ENCODE measurements at regions not wholly inside any gene's neighbourhood (a gene's known extent, or its start where the extent isn't known, plus 50 kb on each side); places are given as distances from the start of the nearest gene placed in this dataset.

DNA sequence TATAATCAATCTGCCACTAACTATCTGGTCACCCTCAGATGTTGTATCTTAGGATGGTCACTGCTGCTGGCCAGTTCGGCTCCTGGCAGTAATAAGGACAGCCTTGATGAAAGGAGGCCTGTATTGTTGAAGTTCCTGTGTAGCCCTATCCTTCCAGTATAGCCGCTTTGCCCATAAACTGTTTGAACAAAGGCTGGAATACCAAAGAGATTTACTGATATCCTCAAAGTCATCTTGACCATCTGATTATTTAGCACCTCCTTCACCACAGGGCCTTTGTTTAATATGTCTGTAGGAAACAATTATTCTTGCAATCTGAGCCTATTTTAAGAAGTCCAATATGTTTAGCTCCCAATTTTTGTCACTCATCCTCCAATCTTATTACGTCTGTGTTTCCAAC lies 77.7 kb downstream of the HYCC1 start:
- Mint-ChIP-seq H3K4me1 (ENCODE audit: low read depth) (no peaks in the 10 kb centered on the region), H3K4me3 (ENCODE audit: low read depth) (no peak overlapping the region), H3K27ac (no peak overlapping the region), H3K36me3 (ENCODE audit: low read depth) (peaks cover 13% of the 10 kb centered on the region), H3K9me3 (no peaks in the 10 kb centered on the region), H3K27me3 (ENCODE audit: low read depth) (peaks cover 5% of the 10 kb centered on the region)
- intact Hi-C loops (cut with micrococcal nuclease), result loop anchor here (2.0 kb wide), 1 partner anchor 73 kb away; no protein-coding TSS in a partner anchor
- no peak for DNase-seq (ENCODE audit: low spot score)

DNA sequence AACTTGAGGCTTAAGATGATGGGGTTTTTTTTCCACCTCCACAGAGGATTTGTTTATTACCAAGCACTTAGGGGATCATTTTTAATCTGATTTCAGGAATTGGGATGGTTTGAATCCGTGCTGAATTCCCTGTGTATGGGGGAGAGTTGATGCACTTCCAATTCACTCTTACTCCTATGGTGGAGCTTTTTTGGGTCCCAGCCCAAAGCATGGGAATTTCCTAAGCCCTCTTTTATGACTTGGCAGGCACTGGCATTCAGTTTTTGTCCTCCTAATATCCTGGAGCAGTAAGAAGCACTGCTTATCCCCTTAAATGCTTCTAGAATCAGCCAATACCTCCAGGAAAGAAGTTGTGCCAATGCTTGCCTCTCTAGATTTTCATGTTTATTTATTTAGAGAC lies 78.7 kb downstream of the HYCC1 start:
- H3K27ac Mint-ChIP-seq, result no peak overlapping the region
- intact Hi-C loops (cut with micrococcal nuclease), result no loop called here

DNA sequence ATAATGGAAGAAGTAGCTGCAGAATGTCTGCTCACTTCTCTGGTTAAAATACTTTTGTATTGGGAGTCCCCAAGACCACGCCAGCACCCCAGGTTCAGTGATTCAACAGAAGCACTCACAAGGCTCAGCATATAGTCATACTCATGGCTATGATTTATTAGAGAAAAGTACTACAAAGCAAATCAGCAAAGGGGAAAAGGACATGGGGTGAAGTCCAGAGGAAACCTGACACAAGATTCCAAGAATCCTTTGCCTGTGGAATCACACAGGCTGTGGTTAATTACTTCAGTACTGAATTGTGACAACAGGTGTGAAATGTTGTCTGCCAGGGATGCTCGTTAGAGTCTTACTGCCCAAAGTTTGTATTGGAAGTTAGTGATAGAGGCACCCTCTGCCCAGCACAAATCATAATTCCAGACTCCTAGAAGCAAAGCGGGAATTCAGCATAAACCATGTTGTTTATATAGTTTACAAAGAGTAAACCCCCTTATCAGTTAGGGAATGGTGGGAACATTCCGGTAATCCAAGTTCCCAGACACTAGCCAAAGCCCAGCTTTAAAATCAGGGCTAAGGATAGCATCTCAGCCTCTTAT lies 79.4 kb downstream of the HYCC1 start:
- Mint-ChIP-seq H3K27me3 (ENCODE audit: low read depth) (peaks cover 5% of the 10 kb centered on the region), H3K4me3 (ENCODE audit: low read depth) (no peak overlapping the region), H3K9me3 (peaks cover 7% of the 10 kb centered on the region), H3K4me1 (ENCODE audit: low read depth) (no peaks in the 10 kb centered on the region), H3K36me3 (ENCODE audit: low read depth) (peaks cover 5% of the 10 kb centered on the region), H3K27ac (no peak overlapping the region)
- no peak for DNase-seq (ENCODE audit: low spot score)
- intact Hi-C loops (cut with micrococcal nuclease), result loop anchor here (5.0 kb wide), 1 partner anchor 47 kb away; no protein-coding TSS in a partner anchor

More for the DNA sequence above, 78.7 kb downstream of the HYCC1 start:
- Mint-ChIP-seq H3K4me3 (ENCODE audit: low read depth) (no peak overlapping the region), H3K4me1 (ENCODE audit: low read depth) (no peaks in the 10 kb centered on the region), H3K27me3 (ENCODE audit: low read depth) (peaks cover 5% of the 10 kb centered on the region), H3K36me3 (ENCODE audit: low read depth) (peaks cover 9% of the 10 kb centered on the region), H3K9me3 (peaks cover 7% of the 10 kb centered on the region)
- no peak for DNase-seq (ENCODE audit: low spot score)

DNA sequence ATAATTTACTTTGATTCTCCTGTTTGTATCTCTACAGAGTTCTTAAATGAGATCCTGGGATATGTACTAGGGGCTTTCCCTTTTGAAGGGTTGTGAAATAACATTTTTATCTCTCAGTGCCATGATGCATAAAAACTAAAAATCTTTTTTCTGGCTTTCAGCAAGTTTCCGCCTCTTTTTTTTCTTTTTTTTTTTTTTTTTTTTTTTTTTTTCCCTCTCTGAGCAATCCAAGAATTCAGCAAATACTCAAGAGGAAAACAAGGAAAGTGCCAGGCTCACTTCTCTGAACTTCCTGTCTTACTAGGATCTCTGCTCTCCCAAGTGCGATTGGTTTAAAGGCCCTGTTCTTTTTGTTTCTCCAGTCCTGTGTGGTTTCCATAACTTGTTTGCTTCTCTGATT lies 79.9 kb downstream of the HYCC1 start:
- H3K4me3 Mint-ChIP-seq (ENCODE audit: low read depth), result no peak overlapping the region
- no peaks in the 10 kb centered on the region for H3K4me1 Mint-ChIP-seq (ENCODE audit: low read depth)
- no peak for DNase-seq (ENCODE audit: low spot score)
- intact Hi-C loops (cut with micrococcal nuclease), result loop anchor here (5.0 kb wide), 1 partner anchor 47 kb away; no protein-coding TSS in a partner anchor
- H3K36me3 Mint-ChIP-seq (ENCODE audit: low read depth), result peaks cover 5% of the 10 kb centered on the region
- H3K27ac Mint-ChIP-seq, result no peak overlapping the region
- H3K27me3 Mint-ChIP-seq (ENCODE audit: low read depth), result peaks cover 5% of the 10 kb centered on the region
- H3K9me3 Mint-ChIP-seq, result peaks cover 7% of the 10 kb centered on the region

DNA sequence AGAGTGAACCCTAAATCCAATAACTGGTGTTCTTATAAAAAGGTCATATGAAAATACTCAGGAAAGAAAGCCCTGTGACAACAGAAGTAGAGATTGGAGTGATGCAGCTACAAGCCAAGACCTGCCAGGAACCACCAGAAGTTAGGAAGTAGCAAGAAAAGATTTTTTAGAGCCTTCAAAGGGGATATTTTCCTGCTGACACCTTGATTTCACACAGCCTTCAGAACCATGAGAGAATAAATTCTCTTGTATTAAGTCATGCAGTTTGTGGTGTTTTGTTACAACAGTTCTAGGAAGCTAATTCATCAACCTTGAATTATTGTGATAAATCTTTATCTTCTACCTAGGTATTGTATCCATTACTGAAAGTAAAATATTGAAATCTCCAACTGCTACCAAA lies 81.0 kb downstream of the HYCC1 start:
- intact Hi-C loops (cut with micrococcal nuclease), result loop anchor here (5.0 kb wide), 1 partner anchor 46 kb away; no protein-coding TSS in a partner anchor

DNA sequence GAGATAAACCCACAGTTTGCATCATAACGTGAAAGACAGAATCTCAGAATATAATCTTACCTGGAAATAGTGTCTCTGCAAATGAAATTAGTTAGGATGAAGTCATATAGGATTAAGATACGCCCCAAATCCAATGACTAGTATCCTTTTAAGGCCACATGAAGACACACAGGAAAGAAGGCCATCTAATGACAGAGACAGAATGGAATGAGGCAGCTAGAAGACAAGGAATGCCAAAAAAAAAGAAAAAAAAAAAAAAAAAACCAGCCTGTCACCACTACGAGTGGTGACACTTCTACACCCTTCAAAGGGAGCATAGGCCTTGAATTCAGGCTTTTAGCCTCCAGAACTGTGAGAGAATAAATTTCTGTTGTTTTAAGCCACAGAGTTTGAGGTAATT lies 82.9 kb downstream of the HYCC1 start:
- Mint-ChIP-seq H3K4me3 (ENCODE audit: low read depth) (no peak overlapping the region), H3K27me3 (ENCODE audit: low read depth) (peaks cover 5% of the 10 kb centered on the region), H3K9me3 (peaks cover 7% of the 10 kb centered on the region), H3K36me3 (ENCODE audit: low read depth) (peaks cover 2% of the 10 kb centered on the region), H3K27ac (no peak overlapping the region), H3K4me1 (ENCODE audit: low read depth) (no peaks in the 10 kb centered on the region)
- no peak for DNase-seq (ENCODE audit: low spot score)
- intact Hi-C loops (cut with micrococcal nuclease), result loop anchor here (5.0 kb wide), 1 partner anchor 44 kb away; no protein-coding TSS in a partner anchor

More for the DNA sequence above, 81.0 kb downstream of the HYCC1 start:
- no peak for DNase-seq (ENCODE audit: low spot score)
- Mint-ChIP-seq H3K36me3 (ENCODE audit: low read depth) (peaks cover 2% of the 10 kb centered on the region), H3K4me1 (ENCODE audit: low read depth) (no peaks in the 10 kb centered on the region), H3K27me3 (ENCODE audit: low read depth) (peaks cover 5% of the 10 kb centered on the region), H3K4me3 (ENCODE audit: low read depth) (no peak overlapping the region), H3K9me3 (peaks cover 7% of the 10 kb centered on the region), H3K27ac (no peak overlapping the region)

DNA sequence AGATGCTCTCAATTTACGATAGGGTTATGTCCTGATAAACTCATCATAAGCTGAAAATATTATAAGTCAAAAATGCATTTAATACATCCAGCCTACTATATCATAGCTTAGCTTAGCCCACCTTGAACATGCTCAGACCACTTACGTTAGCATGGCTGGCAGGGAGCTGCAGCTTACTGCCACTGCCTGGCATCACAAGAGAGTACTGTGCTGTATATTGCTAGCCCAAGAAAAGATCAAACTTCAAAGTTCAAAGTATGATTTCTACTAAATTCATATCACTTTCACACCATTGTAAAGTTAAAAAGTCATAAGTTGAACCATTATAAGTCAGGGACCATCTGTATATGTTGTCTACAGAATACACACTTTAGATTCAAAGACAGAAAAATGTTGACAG lies 91.6 kb downstream of the HYCC1 start:
- H3K27me3 Mint-ChIP-seq (ENCODE audit: low read depth), result no peaks in the 10 kb centered on the region
- no peaks in the 10 kb centered on the region for H3K4me1 Mint-ChIP-seq (ENCODE audit: low read depth)
- no peaks in the 10 kb centered on the region for H3K36me3 Mint-ChIP-seq (ENCODE audit: low read depth)
- intact Hi-C loops (cut with micrococcal nuclease), result no loop called here
- no peak for DNase-seq (ENCODE audit: low spot score)
- H3K4me3 Mint-ChIP-seq (ENCODE audit: low read depth), result no peak overlapping the region
- H3K9me3 Mint-ChIP-seq, result peaks cover 3% of the 10 kb centered on the region
- H3K27ac Mint-ChIP-seq, result no peak overlapping the region

DNA sequence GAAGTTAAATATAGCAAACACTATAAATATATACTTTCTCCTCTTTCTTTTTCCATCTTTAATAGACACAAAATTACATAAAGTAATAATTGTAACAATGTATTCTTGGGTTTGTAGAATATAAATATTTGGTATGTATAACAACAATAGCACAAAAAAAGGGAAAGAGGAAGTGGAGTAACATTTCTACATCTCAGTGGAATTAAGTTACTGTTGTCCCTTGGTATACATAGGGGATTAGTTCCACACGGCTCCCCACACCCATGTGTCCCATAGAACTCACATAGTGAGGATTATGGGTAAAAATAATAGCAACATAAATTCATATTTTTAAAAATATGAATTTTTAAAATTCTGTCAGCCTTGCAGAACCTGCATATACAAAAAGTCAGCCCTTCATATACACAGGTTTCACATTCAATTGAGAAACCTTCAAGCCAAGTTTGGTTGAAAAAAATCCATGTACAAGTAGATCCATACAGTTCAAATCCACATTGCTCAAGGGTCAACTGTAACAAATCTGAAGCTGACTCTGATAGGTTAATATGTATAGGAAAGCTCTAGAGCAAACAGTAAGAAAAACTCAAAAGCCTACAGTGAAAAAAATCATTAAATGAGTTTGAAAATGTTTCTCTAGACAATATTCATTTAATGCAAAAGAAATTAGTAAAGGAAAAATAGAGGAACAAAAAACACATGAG lies 92.4 kb downstream of the HYCC1 start:
- intact Hi-C loops (cut with micrococcal nuclease), result no loop called here
- Mint-ChIP-seq H3K4me1 (ENCODE audit: low read depth) (no peaks in the 10 kb centered on the region), H3K27ac (no peak overlapping the region), H3K36me3 (ENCODE audit: low read depth) (no peaks in the 10 kb centered on the region), H3K9me3 (peaks cover 3% of the 10 kb centered on the region), H3K4me3 (ENCODE audit: low read depth) (no peak overlapping the region), H3K27me3 (ENCODE audit: low read depth) (no peaks in the 10 kb centered on the region)
- DNase-seq (ENCODE audit: low spot score), result no peak

DNA sequence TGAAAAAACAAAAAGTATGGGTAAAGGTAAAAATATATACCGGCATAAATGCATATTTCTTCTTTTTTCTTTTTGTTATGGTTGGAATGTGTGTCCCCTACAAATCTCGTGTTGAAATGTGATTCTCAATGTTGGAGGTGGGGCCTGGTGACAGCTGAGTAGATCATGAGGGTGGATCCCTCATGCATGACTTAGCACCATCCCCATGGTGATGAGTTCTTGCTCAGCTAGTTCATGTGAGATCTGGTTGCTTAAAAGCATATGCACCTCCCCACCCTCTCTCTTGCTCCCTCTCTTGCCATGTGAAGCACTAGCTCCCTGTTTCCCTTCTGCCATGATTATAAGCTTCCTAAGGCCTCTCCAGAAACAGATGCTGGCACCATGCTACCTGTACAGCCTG lies 93.3 kb downstream of the HYCC1 start:
- H3K36me3 Mint-ChIP-seq (ENCODE audit: low read depth), result no peaks in the 10 kb centered on the region
- no peaks in the 10 kb centered on the region for H3K27me3 Mint-ChIP-seq (ENCODE audit: low read depth)
- H3K9me3 Mint-ChIP-seq, result peaks cover 3% of the 10 kb centered on the region
- no peak overlapping the region for H3K27ac Mint-ChIP-seq
- intact Hi-C loops (cut with micrococcal nuclease), result no loop called here
- DNase-seq (ENCODE audit: low spot score), result no peak
- H3K4me3 Mint-ChIP-seq (ENCODE audit: low read depth), result no peak overlapping the region
- no peaks in the 10 kb centered on the region for H3K4me1 Mint-ChIP-seq (ENCODE audit: low read depth)

DNA sequence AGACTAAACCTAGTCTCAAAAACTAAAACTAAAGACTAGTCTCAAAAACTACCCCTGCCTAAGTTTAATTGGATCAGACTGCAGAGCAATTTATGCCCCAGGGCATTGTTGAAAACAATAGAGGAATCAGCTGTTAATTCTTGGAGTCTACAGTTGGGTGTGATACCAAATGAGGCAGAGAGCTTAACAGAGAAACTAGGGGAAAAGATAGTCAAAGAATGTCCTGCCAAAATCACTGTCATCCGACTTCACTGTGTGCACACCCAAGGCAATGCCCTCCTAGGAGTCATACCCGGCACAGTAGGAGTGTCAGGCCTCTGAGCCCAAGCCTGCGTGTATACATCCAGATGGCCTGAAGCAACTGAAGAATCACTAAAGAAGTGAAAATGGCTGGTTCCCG lies 90.5 kb upstream of the TOMM7 start:
- Mint-ChIP-seq H3K4me3 (ENCODE audit: low read depth) (no peak overlapping the region), H3K36me3 (ENCODE audit: low read depth) (no peaks in the 10 kb centered on the region), H3K4me1 (ENCODE audit: low read depth) (no peaks in the 10 kb centered on the region), H3K27me3 (ENCODE audit: low read depth) (no peaks in the 10 kb centered on the region), H3K9me3 (peaks cover 16% of the 10 kb centered on the region), H3K27ac (no peak overlapping the region)
- DNase-seq (ENCODE audit: low spot score), result no peak
- intact Hi-C loops (cut with micrococcal nuclease), result no loop called here

DNA sequence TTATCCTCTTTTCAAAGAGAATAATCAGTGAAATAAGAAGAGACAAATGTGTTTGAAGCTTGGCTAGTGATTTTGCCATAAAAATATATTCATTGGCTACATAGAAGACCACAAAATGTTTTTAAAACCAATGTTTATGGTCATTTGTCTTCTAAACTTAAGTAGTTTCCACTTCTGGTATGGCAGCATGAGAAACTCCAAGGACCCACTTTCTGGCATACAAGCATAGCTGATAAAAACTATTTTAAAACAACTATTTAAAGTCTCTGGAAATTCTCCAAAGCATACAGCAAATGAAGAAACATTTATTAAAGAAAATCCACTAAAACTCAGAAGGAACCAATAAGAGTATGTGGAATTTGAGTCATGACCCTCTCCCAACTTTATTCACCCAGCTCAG lies 89.2 kb upstream of the TOMM7 start:
- Mint-ChIP-seq H3K4me3 (ENCODE audit: low read depth) (no peak overlapping the region), H3K9me3 (peaks cover 16% of the 10 kb centered on the region), H3K36me3 (ENCODE audit: low read depth) (no peaks in the 10 kb centered on the region), H3K27me3 (ENCODE audit: low read depth) (no peaks in the 10 kb centered on the region), H3K27ac (no peak overlapping the region), H3K4me1 (ENCODE audit: low read depth) (no peaks in the 10 kb centered on the region)
- intact Hi-C loops (cut with micrococcal nuclease), result no loop called here
- DNase-seq (ENCODE audit: low spot score), result no peak

DNA sequence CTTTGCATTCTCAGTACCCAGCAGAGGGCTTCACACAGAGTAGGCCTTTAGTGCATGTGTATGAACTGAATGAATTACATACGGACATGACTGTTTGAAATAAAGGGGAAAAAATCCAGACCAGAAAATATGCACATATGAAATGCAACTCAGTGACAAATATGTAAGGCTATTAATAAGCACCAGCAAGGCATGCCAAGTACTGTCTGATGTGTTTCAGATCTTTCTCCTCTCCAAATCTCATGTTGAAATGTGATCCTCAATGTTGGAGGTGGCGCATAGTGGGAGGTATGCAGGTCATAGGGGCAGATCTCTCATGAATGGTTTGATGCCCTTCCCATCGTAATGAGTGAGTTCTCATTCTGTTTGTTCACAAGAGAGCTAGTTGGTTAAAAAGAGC lies 87.3 kb upstream of the TOMM7 start:
- no peak overlapping the region for H3K4me3 Mint-ChIP-seq (ENCODE audit: low read depth)
- intact Hi-C loops (cut with micrococcal nuclease), result no loop called here
- no peaks in the 10 kb centered on the region for H3K36me3 Mint-ChIP-seq (ENCODE audit: low read depth)
- no peaks in the 10 kb centered on the region for H3K27me3 Mint-ChIP-seq (ENCODE audit: low read depth)
- no peak for DNase-seq (ENCODE audit: low spot score)
- H3K9me3 Mint-ChIP-seq, result peaks cover 15% of the 10 kb centered on the region
- no peak overlapping the region for H3K27ac Mint-ChIP-seq
- no peaks in the 10 kb centered on the region for H3K4me1 Mint-ChIP-seq (ENCODE audit: low read depth)

DNA sequence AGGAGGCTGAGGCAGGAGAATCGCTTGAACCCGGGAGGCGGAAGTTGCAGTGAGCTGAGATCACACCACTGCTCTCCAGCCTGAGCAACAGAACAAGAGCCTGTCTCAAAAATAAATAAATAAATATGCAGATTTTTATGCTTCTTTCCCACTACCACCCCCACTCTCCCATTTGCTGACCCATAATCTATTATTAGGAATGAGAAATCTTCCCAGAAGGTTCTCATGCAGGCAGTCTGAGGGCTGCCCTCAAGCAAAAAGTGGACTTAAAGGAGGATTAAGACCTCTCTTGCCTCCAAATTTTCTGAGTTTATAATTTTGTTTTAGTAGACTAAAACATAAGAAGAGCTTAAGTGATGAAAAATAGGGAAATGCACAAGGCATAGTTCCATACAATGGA lies 85.2 kb upstream of the TOMM7 start:
- no peak overlapping the region for H3K27ac Mint-ChIP-seq
- H3K4me1 Mint-ChIP-seq (ENCODE audit: low read depth), result no peaks in the 10 kb centered on the region
- DNase-seq (ENCODE audit: low spot score), result no peak
- peaks cover 1% of the 10 kb centered on the region for H3K27me3 Mint-ChIP-seq (ENCODE audit: low read depth)
- intact Hi-C loops (cut with micrococcal nuclease), result no loop called here
- H3K36me3 Mint-ChIP-seq (ENCODE audit: low read depth), result no peaks in the 10 kb centered on the region
- no peaks in the 10 kb centered on the region for H3K9me3 Mint-ChIP-seq
- no peak overlapping the region for H3K4me3 Mint-ChIP-seq (ENCODE audit: low read depth)
